ENCODE measurements at regions not wholly inside any gene's neighbourhood (a gene's known extent, or its start where the extent isn't known, plus 50 kb on each side); places are given as distances from the start of the nearest gene placed in this dataset.
"Not testable (repeated sequence)": the region's sequence is repeated elsewhere in the genome, so short reads cannot be mapped to it uniquely, and the experiment has no call there.

DNA sequence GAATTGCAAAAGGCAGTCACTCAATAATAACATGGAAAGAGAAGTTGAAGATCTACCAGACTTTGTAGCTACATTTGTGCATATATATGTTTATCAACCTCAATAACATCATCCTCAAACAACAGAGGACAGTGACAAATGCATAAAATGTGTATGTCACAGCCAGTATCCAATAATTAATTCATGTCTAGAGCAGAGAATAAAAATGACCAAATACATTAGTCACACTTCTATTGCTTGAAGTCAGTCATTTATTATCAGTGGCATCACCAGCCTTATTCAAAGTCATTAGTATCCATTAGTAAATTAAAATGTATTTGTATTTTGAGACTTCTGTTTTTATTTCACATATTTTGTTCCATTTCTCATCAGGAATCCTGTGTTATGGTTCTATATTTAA is 852.8 kb downstream of the XPNPEP1 start:
- Histone ChIP-seq H3K4me3 (ENCODE audit: low read length) (no peak overlapping the region), H3K9me3 (ENCODE audit: control insufficient read depth, low read length) (no peaks in the 10 kb centered on the region), H3K36me3 (ENCODE audit: control insufficient read depth, insufficient read depth, low read length) (no peaks in the 10 kb centered on the region), H3K4me1 (ENCODE audit: control insufficient read depth, insufficient read depth, low read length) (no peaks in the 10 kb centered on the region), H3K9ac (ENCODE audit: low read length) (no peak overlapping the region), H3K27me3 (ENCODE audit: control insufficient read depth, insufficient read depth, low read length) (no peaks in the 10 kb centered on the region)

DNA sequence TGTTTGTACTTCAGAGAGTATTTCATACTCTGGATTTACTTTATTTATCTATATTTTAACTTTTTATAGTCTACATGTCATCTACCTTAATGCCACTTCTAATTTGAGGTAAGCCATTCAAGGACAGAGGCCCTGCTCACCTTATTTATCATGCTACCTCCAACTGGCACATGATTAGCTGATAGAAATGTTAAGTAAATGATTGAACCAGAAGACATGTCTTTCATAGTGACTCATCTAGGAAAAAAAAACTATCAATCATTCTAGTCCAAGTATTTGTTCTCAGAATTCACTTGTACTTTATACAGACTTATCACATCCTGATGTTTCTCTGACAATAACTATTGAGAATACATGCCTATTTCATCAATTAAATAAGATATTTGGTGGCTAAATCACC is 856.3 kb downstream of the XPNPEP1 start:
- no peaks in the 10 kb centered on the region for H3K9me3 ChIP-seq (ENCODE audit: control insufficient read depth, low read length)
- no peaks in the 10 kb centered on the region for H3K36me3 ChIP-seq (ENCODE audit: control insufficient read depth, insufficient read depth, low read length)
- H3K9ac ChIP-seq (ENCODE audit: low read length), result no peak overlapping the region
- H3K4me1 ChIP-seq (ENCODE audit: control insufficient read depth, insufficient read depth, low read length), result no peaks in the 10 kb centered on the region
- no peaks in the 10 kb centered on the region for H3K27me3 ChIP-seq (ENCODE audit: control insufficient read depth, insufficient read depth, low read length)
- no peak overlapping the region for H3K4me3 ChIP-seq (ENCODE audit: low read length)

DNA sequence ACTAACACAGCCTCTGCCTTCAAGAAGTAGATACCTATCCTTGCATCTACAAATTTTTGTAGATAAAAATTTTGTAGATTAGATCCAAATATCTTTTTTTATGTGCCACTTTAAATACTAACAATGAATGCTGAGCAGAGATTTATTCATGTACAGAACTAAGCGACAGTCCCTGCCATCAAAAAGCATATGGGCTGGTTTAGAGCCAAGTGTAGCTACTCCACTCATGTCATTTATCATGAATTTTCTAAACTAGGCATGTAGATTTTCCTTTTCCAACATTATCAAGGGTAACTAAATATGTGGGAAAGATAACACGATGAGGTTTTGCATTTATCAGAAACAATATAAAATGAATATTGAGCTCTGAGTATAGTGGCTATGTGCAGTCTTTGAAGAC is 857.5 kb downstream of the XPNPEP1 start:
- no peak overlapping the region for H3K9ac ChIP-seq (ENCODE audit: low read length)
- no peaks in the 10 kb centered on the region for H3K9me3 ChIP-seq (ENCODE audit: control insufficient read depth, low read length)
- no peaks in the 10 kb centered on the region for H3K27me3 ChIP-seq (ENCODE audit: control insufficient read depth, insufficient read depth, low read length)
- H3K36me3 ChIP-seq (ENCODE audit: control insufficient read depth, insufficient read depth, low read length), result no peaks in the 10 kb centered on the region
- H3K4me1 ChIP-seq (ENCODE audit: control insufficient read depth, insufficient read depth, low read length), result no peaks in the 10 kb centered on the region
- H3K4me3 ChIP-seq (ENCODE audit: low read length), result no peak overlapping the region

DNA sequence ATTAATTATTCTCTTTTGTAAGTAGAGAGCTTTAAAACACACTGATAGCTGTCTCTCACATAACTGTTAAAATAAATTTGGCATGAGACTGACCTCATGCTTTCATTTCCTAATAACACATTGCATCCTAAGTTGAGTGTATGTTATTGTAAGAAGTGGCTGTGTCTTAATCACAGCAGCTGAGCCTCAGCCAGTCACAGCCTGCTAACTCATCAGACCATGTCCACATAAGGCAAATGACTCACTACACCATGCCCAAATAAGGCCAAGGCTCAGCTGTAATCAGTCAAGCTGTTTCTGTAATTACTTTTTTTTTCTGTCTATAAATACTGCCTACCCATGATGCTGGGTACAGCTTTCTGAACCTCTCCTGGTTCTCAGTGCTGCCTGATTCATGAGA is 860.9 kb downstream of the XPNPEP1 start:
- Histone ChIP-seq H3K4me3 (ENCODE audit: low read length) (no peak overlapping the region), H3K4me1 (ENCODE audit: control insufficient read depth, insufficient read depth, low read length) (no peaks in the 10 kb centered on the region), H3K9me3 (ENCODE audit: control insufficient read depth, low read length) (no peaks in the 10 kb centered on the region), H3K9ac (ENCODE audit: low read length) (no peak overlapping the region), H3K27me3 (ENCODE audit: control insufficient read depth, insufficient read depth, low read length) (no peaks in the 10 kb centered on the region), H3K36me3 (ENCODE audit: control insufficient read depth, insufficient read depth, low read length) (no peaks in the 10 kb centered on the region)

DNA sequence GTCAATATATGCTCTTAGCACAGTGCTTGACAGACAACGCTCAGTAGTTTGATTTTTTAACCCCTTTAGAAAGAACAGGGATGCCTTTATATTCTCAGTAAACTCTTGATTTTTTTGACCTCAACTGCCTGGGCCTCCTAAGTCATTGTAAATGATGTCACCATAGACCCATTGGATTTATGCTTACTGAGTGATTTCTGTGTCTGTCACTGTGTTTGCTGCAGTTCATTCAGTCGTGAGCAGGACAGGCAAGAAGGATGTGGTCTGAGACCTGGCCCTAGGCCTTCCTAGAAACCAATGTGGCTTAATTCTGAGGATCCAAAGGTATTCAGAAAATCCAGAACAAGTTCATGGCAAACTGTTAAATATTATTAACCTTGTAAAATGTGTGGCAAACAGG is 868.1 kb downstream of the XPNPEP1 start:
- no peaks in the 10 kb centered on the region for H3K27me3 ChIP-seq (ENCODE audit: control insufficient read depth, insufficient read depth, low read length)
- no peak overlapping the region for H3K9ac ChIP-seq (ENCODE audit: low read length)
- no peaks in the 10 kb centered on the region for H3K4me1 ChIP-seq (ENCODE audit: control insufficient read depth, insufficient read depth, low read length)
- no peaks in the 10 kb centered on the region for H3K36me3 ChIP-seq (ENCODE audit: control insufficient read depth, insufficient read depth, low read length)
- H3K4me3 ChIP-seq (ENCODE audit: low read length), result no peak overlapping the region
- no peaks in the 10 kb centered on the region for H3K9me3 ChIP-seq (ENCODE audit: control insufficient read depth, low read length)

DNA sequence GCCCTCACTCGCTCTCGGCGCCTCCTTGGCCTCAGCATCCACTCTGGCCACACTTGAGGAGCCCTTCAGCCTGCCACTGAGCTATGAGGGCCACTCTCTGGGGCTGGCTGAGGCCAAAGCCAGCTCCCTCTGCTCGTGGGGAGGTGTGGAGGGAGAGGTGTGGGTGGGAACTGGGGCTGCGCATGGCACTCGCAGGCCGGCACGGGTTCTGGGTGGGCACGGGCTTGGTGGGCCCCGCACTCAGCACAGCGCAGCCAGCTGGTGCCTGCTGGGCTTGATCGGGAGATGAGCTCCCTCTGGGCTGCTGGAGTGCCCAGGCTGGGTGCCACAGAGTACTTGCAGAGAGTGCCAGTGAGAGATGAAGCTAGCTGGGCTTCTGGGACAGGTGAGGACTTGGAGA is 875.5 kb downstream of the XPNPEP1 start:
- H3K27me3 ChIP-seq (ENCODE audit: control insufficient read depth, insufficient read depth, low read length), result no peaks in the 10 kb centered on the region
- no peaks in the 10 kb centered on the region for H3K4me1 ChIP-seq (ENCODE audit: control insufficient read depth, insufficient read depth, low read length)
- no peaks in the 10 kb centered on the region for H3K9me3 ChIP-seq (ENCODE audit: control insufficient read depth, low read length)
- H3K4me3 ChIP-seq (ENCODE audit: low read length), result no peak overlapping the region
- H3K36me3 ChIP-seq (ENCODE audit: control insufficient read depth, insufficient read depth, low read length), result no peaks in the 10 kb centered on the region
- no peak overlapping the region for H3K9ac ChIP-seq (ENCODE audit: low read length)

DNA sequence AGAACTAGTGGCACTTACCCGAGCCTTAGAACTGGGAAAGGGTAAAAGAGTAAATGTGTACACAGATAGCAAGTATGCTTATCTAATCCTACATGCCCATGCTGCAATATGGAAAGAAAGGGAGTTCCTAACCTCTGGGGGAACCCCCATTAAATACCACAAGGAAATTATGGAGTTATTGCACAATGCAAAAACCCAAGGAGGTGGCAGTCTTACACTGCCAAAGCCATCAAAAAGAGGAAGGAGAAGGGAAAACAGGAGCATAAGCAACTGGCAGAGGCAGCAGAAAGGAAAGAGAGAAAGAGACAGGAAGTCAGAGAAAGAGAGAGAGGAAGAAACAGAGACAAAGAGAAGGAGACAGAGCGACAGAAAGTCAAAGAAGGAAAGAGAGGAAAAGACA is 876.9 kb downstream of the XPNPEP1 start:
- not testable (repeated sequence) for H3K4me1 ChIP-seq (ENCODE audit: control insufficient read depth, insufficient read depth, low read length); H3K4me3 ChIP-seq (ENCODE audit: low read length); H3K9me3 ChIP-seq (ENCODE audit: control insufficient read depth, low read length); H3K9ac ChIP-seq (ENCODE audit: low read length); H3K27me3 ChIP-seq (ENCODE audit: control insufficient read depth, insufficient read depth, low read length); H3K36me3 ChIP-seq (ENCODE audit: control insufficient read depth, insufficient read depth, low read length)

DNA sequence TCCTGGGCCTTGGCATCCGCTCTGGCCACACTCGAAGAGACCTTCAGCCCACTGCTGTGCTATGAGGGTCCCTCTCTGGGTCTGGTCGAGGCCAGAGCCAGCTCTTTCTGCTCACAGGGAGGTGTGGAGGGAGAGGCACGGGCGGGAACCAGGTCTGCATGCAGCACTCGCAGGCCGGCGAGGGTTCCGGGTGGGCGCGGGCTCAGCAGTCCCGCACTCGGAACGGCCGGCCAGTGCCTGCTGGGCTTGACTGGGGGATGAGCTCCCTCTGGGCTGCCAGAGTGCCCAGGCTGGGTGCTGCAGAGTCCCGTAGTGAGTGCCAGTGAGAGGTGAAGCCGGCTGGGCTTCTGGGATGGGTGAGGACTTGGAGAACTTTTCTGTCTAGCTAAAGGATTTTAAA is 882.7 kb downstream of the XPNPEP1 start:
- H3K4me3 ChIP-seq (ENCODE audit: low read length), result no peak overlapping the region
- no peaks in the 10 kb centered on the region for H3K36me3 ChIP-seq (ENCODE audit: control insufficient read depth, insufficient read depth, low read length)
- no peaks in the 10 kb centered on the region for H3K27me3 ChIP-seq (ENCODE audit: control insufficient read depth, insufficient read depth, low read length)
- no peak overlapping the region for H3K9ac ChIP-seq (ENCODE audit: low read length)
- H3K4me1 ChIP-seq (ENCODE audit: control insufficient read depth, insufficient read depth, low read length), result no peaks in the 10 kb centered on the region
- H3K9me3 ChIP-seq (ENCODE audit: control insufficient read depth, low read length), result no peaks in the 10 kb centered on the region

DNA sequence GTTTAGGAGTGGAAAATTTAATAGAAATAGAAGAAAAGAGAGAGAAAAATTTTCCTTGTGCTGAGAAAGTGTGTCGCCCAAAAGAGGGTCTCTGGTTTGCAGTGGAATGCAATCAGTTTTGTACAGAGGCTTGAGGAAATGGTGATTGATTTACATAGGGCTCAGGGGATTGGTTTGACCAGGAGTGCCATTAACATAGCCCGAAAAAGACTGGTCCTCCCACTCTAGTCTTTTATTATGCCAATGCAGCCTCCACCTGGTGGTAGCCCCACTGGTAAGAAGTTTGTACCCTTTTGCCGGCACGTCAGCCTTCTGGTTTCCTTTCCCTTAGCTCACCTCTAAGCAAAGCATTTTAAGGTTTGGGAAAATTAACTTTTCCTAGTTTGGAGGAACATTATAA is 885.3 kb downstream of the XPNPEP1 start:
- Histone ChIP-seq H3K4me1 (ENCODE audit: control insufficient read depth, insufficient read depth, low read length) (no peaks in the 10 kb centered on the region), H3K4me3 (ENCODE audit: low read length) (no peak overlapping the region), H3K36me3 (ENCODE audit: control insufficient read depth, insufficient read depth, low read length) (no peaks in the 10 kb centered on the region), H3K9ac (ENCODE audit: low read length) (no peak overlapping the region), H3K27me3 (ENCODE audit: control insufficient read depth, insufficient read depth, low read length) (no peaks in the 10 kb centered on the region), H3K9me3 (ENCODE audit: control insufficient read depth, low read length) (no peaks in the 10 kb centered on the region)

DNA sequence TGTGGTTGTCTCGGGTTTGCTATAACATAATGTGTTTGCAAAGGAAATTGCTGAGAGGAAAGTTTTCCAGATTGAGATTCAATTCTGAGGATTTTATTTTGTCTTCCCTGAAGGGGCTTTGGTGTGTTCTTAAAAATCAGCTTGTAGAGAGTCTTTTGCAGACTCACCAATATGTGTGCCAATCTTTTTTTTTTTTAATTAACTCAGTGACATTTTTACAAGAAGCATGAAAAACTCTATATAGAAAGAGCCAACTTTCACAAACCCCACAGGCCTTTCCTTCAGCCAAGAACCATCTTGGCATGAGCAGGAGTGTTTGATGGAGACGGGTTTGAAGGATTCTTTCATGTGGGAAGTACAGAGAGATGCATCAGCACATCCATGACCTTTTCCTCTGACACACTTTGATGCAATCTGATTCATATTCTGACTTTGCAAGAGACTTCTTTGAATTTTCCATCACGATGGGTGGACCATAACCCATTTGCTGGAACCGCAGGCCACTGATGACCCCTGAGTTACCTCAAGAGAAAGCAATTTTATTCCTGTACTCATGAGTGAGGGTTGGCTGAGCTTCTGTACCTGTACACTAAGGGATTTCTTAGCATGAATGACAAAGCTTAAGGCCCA is 892.6 kb downstream of the XPNPEP1 start:
- no peaks in the 10 kb centered on the region for H3K27me3 ChIP-seq (ENCODE audit: control insufficient read depth, insufficient read depth, low read length)
- H3K9me3 ChIP-seq (ENCODE audit: control insufficient read depth, low read length), result no peaks in the 10 kb centered on the region
- no peak overlapping the region for H3K4me3 ChIP-seq (ENCODE audit: low read length)
- no peaks in the 10 kb centered on the region for H3K4me1 ChIP-seq (ENCODE audit: control insufficient read depth, insufficient read depth, low read length)
- no peak overlapping the region for H3K9ac ChIP-seq (ENCODE audit: low read length)
- no peaks in the 10 kb centered on the region for H3K36me3 ChIP-seq (ENCODE audit: control insufficient read depth, insufficient read depth, low read length)

DNA sequence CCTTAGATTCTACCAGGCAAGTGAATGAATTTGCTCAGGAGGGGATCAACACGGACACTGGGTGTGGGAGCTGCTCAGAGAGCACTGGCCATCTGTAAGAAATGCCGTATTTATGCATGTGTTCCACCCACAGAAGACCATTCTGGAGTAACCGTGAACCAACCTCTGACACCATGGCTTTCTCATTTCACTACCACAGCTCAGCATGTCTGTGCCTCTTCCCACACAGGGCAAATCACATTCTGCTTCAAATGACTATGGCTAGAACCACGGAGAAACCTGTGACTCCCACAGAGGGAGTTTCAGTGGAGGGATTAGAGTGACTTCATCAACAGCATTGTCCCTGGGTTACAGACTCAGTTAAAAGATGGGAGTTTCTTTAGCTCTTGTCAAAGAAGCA is 893.4 kb downstream of the XPNPEP1 start:
- Histone ChIP-seq H3K9me3 (ENCODE audit: control insufficient read depth, low read length) (no peaks in the 10 kb centered on the region), H3K36me3 (ENCODE audit: control insufficient read depth, insufficient read depth, low read length) (no peaks in the 10 kb centered on the region), H3K4me3 (ENCODE audit: low read length) (no peak overlapping the region), H3K27me3 (ENCODE audit: control insufficient read depth, insufficient read depth, low read length) (no peaks in the 10 kb centered on the region), H3K9ac (ENCODE audit: low read length) (no peak overlapping the region), H3K4me1 (ENCODE audit: control insufficient read depth, insufficient read depth, low read length) (no peaks in the 10 kb centered on the region)

DNA sequence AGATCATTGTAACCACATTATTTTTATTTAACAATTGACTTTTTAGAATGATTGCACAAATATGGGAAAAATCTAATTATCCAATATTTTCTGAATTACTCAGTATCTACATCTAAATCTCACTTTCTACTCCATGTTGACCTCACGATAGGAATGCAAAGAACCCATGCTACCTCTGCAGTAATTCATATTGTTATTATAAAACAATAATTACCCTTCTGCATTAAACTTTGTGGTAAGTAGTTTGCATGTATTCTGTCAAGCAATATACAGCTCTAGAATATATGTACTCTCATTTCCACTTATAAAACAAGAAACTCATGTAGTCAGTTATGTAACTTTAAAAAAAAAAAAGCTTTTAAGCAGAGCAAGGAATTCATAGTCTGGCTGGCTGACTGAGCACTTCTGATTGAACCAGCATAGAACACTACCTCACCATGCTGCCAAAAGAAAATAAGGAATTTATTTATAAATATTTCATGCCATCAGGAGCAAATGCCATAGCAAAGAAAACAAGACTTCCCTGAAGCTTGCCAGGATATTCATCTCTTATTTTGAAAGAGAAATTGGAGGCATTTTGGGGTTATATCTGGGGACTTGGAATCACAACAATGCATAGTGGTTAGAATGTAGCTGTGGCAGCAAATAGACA is 895.7 kb downstream of the XPNPEP1 start:
- Histone ChIP-seq H3K4me1 (ENCODE audit: control insufficient read depth, insufficient read depth, low read length) (no peaks in the 10 kb centered on the region), H3K4me3 (ENCODE audit: low read length) (no peak overlapping the region), H3K27me3 (ENCODE audit: control insufficient read depth, insufficient read depth, low read length) (no peaks in the 10 kb centered on the region), H3K9me3 (ENCODE audit: control insufficient read depth, low read length) (no peaks in the 10 kb centered on the region), H3K36me3 (ENCODE audit: control insufficient read depth, insufficient read depth, low read length) (no peaks in the 10 kb centered on the region), H3K9ac (ENCODE audit: low read length) (no peak overlapping the region)

DNA sequence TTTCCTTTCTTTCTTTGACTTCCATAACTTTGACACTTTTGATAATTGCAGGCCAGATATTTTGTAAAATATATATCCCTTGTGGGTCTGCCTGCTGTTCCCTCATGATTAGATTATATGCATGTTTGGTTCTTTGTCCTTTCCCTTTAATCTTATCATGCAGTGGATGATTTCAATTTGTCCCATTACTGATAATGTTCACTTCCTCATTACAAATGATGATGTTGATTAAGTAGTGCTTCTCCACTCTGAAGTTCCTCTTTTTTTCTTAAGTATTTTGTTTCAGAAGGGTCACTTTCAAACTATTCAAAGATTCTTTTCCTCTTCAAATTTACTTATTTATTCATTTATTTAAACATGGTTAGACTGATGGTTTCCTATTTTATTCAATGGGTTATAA is 898.1 kb downstream of the XPNPEP1 start:
- H3K27me3 ChIP-seq (ENCODE audit: control insufficient read depth, insufficient read depth, low read length), result no peaks in the 10 kb centered on the region
- H3K4me1 ChIP-seq (ENCODE audit: control insufficient read depth, insufficient read depth, low read length), result no peaks in the 10 kb centered on the region
- no peaks in the 10 kb centered on the region for H3K36me3 ChIP-seq (ENCODE audit: control insufficient read depth, insufficient read depth, low read length)
- no peak overlapping the region for H3K4me3 ChIP-seq (ENCODE audit: low read length)
- no peaks in the 10 kb centered on the region for H3K9me3 ChIP-seq (ENCODE audit: control insufficient read depth, low read length)
- no peak overlapping the region for H3K9ac ChIP-seq (ENCODE audit: low read length)

Measured in mucosa of stomach (tissue), 1 donor.